Posterior vena cava (tissue), 2 donors: ENCODE measurements at regions not wholly inside any gene's neighbourhood (a gene's known extent, or its start where the extent isn't known, plus 50 kb on each side); places are given as distances from the start of the nearest gene placed in this dataset.
"Not testable (repeated sequence)": the region's sequence is repeated elsewhere in the genome, so short reads cannot be mapped to it uniquely, and the experiment has no call there.

ENCODE experiments used
- DNase-seq: peaks from one replicate; pipeline ENCODE4 v3.0.0-alpha.2; 2020; ENCODE audit warnings: low spot score
- intact Hi-C, 2 donors: fragments of 100-400 bp; cut with DNase I; formaldehyde crosslinking; loops; one replicate each; pipeline versions ENCODE4 v1.14.1 to v1.14.2; 2022 to 2023
- donor health status: DM: yes; HTN: yes; CAD: no.
- donor health status: DM: yes; HTN: yes; CAD: no.

DNA sequence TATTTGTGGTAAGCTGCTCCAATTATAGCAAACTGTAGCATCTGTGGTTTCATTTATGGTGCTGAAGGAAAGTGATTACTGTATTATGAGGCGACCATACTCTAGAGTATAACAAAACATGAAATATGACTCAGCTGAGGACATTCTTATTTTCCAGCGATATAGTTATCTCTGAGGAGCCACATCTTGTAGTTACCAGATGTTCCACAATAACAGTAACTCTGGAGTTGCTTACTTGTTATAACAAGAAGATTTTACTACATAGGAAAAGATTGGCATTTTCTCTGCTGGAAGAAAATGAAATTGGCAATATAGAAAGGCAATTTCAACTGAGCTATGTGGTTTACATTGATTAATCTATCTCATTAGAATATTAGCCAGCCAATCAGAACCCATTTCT lies 1634.2 kb downstream of the PCDH9 start:
- DNase-seq: no peak
- intact Hi-C loops: no loop called here

GRCh38 chr13:65594298-65594781 lies 1635.8 kb downstream of the PCDH9 start:
- intact Hi-C loops: no loop called here
- DNase-seq: no peak

DNA sequence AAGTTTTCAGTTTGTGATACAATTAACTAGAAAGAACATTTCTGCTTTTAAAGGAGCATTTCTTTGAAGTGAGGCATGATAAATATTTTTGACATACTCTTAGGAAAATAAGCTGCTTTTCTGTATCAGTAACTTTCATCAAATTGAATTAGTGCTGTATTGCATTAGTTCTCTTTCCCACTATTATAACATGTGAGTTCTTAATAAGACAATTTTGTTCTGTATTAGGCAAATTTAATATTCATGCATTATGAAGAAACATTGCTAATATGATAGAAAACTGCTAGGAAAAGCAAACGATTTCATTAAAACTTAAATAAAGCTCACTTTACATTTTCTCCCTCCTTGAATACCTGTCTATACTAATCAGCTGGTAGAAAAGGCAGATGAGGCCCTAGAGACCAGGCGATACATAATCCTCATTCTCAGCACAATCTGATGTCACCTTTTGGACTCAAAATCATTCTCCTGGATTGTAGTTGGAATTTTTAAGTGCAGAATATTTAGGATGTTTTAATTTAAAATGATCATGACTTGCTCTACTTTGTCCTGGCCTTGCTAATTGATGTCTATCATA lies 1636.8 kb downstream of the PCDH9 start:
- intact Hi-C loops: no loop called here
- DNase-seq: no peak

DNA sequence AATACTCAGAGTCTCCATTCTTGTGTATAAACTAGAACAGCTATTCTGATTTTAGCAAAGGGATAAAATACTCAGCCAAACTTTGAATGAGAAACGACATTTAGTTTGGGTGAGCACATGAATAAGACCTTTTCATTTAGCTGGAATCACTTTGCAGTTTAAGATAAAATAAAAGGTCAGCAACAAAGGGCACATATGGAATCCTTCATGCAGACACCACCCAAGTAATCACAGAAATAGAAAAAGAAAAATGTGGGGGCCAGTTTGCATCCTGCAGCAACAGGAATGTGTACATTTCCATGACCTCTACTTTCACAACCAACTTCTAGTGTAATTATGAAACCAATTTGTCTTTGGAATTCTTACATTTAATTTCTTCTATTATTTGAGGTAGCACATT lies 1637.4 kb downstream of the PCDH9 start:
- intact Hi-C loops: no loop called here

GRCh38 chr13:65585346-65585745 lies 1644.8 kb downstream of the PCDH9 start:
- intact Hi-C loops: no loop called here
- DNase-seq: peak; percentile 58

More for the DNA sequence above, 1637.4 kb downstream of the PCDH9 start:
- DNase-seq: no peak

DNA sequence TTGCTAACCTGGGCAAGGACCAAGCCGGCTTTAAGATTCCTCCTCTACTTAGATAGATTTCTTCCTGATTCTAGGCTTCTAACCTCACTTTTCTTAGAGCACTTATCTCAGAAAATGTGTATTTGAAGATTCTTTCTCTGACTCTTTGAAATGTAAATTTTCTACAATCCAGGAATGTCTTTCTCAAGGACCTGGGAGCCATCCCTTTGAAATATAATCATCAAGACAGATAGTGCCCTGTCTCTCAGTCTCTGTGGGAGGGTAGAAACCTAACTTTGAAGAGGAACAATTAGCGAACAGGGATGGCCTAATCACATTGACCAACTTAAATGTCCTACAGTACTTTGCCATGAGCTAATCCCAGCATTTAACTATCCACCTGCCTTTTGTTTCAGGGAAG lies 1646.0 kb downstream of the PCDH9 start:
- no peak for DNase-seq
- intact Hi-C loops: no loop called here

DNA sequence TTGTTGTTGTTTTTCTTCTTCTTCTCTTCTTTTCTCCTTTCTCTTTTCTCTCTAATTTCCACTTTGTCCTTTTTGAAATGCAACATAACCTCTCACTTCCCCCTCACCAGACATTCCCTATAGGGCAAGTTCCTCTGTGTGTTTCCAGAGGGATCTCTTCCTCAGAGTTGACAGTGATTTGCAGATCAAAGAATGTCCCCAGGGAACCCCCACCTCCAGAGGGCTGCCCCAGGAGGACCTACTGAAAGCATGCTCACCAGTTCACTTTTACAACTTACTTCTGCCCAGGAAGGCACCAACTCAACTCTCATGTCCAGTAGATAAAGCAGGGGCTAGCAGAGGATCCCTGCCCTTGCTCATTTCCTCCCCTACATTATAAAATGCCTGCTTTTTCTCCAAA lies 1648.0 kb downstream of the PCDH9 start:
- peak; percentile 49 for DNase-seq
- intact Hi-C loops: no loop called here

- intact Hi-C loops: not testable (repeated sequence)
These were observed 1665.6 kb downstream of the PCDH9 start for GRCh38 chr13:65564561-65564960.

DNA sequence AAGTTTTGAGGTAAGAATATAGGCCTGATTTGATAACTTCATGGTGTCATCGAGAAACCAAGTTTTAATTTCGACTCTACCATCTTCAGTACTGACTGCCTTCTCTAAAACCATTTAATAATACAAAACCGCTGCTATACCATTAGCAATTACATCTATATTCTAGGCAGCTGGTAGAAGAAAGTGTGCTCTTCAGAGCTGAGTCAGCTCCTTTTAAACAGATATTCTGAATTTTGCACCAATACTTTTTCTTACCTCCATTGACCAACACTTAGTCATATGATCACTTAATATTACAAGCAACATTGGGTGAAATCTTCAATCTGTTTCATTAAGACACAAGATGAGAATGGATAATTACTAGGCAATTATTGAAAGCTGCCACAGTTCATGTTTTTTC lies 1667.8 kb downstream of the PCDH9 start:
- intact Hi-C loops: no loop called here

More at GRCh38 chr13:65564561-65564960, 1665.6 kb downstream of the PCDH9 start:
- not testable (repeated sequence) for DNase-seq

DNA sequence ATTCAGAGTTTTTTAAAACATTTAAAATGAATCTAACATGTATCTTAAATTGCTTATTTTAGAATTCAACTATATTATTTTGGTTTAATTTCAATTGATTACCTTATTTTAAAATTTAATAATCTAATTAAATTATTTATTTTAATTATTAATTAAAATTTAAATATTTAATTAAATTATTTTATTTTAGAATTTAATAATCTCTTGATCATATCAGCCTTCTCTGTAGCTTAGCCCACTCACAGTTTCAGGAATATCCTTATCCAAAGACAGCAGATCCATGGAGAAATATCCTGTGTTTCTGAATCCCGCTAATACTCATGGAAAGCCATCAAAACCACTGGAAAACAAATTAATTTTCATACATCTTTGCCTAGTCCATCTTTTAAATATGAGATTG lies 1669.2 kb downstream of the PCDH9 start:
- intact Hi-C loops: no loop called here
- no peak for DNase-seq

More for the DNA sequence above, 1667.8 kb downstream of the PCDH9 start:
- no peak for DNase-seq

DNA sequence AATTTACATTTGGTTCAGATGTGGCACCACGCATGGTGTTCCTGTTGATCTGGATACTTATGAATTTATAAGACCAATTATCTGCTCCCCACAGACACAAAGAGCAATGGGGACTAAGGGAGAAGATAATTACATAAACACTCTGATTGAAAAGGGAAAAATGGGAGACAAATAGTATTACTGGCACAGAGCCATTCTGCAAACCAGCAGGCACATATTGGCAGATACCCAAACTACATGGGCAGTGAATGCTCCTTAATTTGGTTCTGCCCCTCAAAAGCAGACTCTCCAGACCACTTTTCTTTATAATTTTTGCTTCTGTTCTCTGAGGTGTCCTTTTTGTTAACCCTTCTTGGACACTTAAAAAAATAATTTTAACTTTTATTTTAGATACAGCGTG lies 1674.2 kb downstream of the PCDH9 start:
- intact Hi-C loops: no loop called here
- DNase-seq: no peak

- intact Hi-C loops: no loop called here
- no peak for DNase-seq
These were observed 1676.9 kb downstream of the PCDH9 start for GRCh38 chr13:65553096-65553727.

DNA sequence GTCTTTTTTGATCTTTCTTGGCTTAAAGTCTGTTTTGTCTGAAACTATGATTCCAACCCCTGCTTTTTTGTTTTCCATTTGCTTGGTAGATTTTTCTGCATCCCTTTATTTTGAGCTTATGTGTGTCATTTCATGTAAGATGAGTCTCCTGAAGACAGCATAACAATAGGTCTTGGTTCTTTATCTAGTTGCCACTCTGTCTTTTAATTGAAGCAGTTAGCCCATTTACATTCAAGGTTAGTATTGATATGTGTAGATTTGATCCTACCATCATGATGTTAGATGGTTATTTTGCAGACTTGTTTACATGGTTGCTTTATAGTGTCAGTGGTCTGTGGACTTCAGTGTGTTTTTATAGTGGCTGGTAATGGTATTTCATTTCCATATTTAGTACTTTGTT lies 1678.9 kb downstream of the PCDH9 start:
- intact Hi-C loops: no loop called here
- DNase-seq: no peak

- no peak for DNase-seq
- intact Hi-C loops: no loop called here
These were observed 1690.0 kb downstream of the PCDH9 start for GRCh38 chr13:65540175-65540574.

DNA sequence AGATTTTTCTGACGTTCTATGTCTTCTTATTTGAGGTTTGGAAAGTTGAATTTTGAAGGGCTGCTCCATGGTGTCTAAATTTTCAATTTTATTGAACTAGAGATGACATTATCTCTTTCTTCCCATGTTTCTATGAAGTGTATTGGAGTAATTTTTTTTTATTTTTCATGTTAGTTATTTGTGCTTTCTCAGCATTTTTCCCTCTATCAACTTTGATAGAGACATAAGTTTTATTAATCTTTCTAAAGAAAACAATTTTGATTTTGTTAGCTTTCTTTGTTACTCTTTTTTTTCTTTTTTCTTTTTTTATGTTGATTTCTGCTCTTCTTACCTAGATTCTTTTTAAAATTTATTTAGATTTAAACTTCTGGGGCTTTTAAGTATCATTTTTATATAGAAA lies 1694.8 kb downstream of the PCDH9 start:
- no peak for DNase-seq
- intact Hi-C loops: no loop called here

DNA sequence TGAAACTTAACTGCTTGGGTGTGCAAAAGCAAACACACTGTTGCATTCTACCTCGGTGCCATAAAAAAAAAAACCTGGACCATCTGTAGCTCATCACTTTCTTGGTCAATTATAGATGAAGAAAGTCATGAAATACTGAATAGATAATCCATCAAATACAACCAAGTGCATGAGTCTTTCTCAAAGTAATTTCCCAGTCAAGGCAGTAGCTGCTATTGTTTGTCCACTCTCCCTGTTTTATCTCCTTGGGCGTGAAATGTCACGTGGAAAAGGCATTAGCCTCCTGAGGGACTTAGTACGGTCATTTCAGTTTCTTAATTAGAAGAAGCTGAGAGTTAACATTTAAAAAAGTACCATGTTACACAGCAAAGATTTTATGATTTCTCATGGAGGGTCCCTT lies 1697.9 kb downstream of the PCDH9 start:
- intact Hi-C loops: no loop called here
- DNase-seq: no peak

GRCh38 chr13:65530688-65531087 lies 1699.4 kb downstream of the PCDH9 start:
- intact Hi-C loops: no loop called here
- no peak for DNase-seq

- intact Hi-C loops: no loop called here
- DNase-seq: no peak
These were observed 1700.6 kb downstream of the PCDH9 start for GRCh38 chr13:65529541-65529940.

DNA sequence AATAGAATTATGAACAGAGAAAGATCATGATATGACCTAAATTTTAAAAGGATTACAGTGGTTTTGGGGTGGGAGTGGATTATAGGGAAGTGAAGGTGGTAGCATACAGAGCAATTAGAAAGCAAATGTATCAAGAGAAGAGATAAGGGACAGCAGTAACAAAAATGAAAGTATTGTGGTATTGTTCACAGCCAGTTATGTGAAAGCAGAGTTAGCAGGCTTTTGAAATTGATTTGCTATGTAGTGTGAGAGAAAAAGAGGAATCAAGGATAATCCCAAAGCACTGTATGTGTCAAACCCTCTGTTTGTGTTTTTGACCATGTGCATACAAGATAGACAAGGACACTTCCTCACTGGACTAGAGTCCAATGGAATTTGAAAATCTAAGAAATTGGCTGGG lies 1721.4 kb downstream of the PCDH9 start:
- DNase-seq: no peak
- intact Hi-C loops: no loop called here

DNA sequence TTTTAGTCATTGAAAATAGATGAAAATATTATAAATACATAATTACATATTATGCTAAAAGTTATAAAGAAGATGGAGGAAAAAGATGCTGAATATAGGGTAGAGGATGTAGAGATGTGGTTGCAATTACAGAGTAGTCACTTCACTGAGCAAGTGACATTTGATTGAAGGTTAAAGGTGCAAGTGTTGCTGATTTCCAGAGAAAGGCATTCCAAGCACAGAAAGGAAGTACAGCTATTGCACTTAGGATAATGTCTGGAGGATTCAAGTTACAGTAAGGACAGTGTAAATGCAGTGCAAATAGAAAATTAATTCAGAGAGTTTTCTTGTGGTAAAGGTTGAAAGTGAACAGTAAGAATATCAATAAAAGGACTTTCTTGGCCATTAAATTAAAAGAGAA lies 1721.8 kb downstream of the PCDH9 start:
- intact Hi-C loops: no loop called here
- no peak for DNase-seq

DNA sequence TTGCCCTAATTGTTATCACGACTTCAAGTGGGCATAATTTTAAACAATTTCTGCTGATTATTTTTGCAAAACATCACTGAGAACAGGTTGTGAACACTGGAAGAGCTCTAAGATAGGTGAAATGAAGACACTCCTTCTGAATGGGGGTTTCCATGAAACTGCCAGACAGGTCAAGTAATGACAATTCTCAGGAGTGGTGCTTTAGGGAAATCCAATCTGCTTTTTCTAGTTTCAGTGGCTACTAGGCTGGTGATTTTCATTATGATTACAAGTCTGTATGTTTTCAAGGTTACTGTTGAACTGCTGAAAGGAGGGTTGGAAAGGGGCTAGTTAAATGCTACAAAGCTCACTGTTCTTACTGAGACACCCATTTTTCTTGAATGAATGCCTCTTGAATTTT lies 1724.2 kb downstream of the PCDH9 start:
- DNase-seq: no peak
- intact Hi-C loops: no loop called here
